Smooth muscle cell (in vitro differentiated cells): ENCODE measurements at regions not wholly inside any gene's neighbourhood (a gene's known extent, or its start where the extent isn't known, plus 50 kb on each side); places are given as distances from the start of the nearest gene placed in this dataset.

ENCODE experiments used
- DNase-seq: peaks from one replicate; lab custom pipeline; 2025; ENCODE audit not compliant: unreplicated experiment; lab: John Stamatoyannopoulos, UW
- H2AFZ ChIP-seq: fragments of 200-600 bp; sonication (generic); 2 replicates; pipeline ENCODE4 v1.6.0; 2016; ENCODE audit warnings: antibody characterized with exemption, low read depth, mild to moderate bottlenecking
- H3F3A ChIP-seq: fragments of 200-600 bp; sonication (generic); 2 replicates; pipeline ENCODE4 v1.6.0; 2017; ENCODE audit warnings: antibody characterized with exemption, low read depth
- H3K27ac ChIP-seq: fragments of 200-600 bp; sonication (generic); 2 replicates; pipeline ENCODE4 v1.5.1; 2016; ENCODE audit warnings: low read depth, mild to moderate bottlenecking
- H3K27me3 ChIP-seq: fragments of 200-600 bp; sonication (generic); 2 replicates; pipeline ENCODE4 v1.6.1; 2016; ENCODE audit warnings: low read depth, mild to moderate bottlenecking
- H3K36me3 ChIP-seq: fragments of 200-600 bp; sonication (generic); 2 replicates; pipeline ENCODE4 v1.5.1; 2016; ENCODE audit warnings: low read depth
- H3K4me1 ChIP-seq: fragments of 200-600 bp; sonication (generic); 2 replicates; pipeline ENCODE4 v1.5.1; 2016; ENCODE audit warnings: low read depth
- H3K4me2 ChIP-seq: fragments of 200-600 bp; sonication (generic); 2 replicates; pipeline ENCODE4 v1.6.0; 2016; ENCODE audit warnings: mild to moderate bottlenecking
- H3K4me3 ChIP-seq: fragments of 200-600 bp; sonication (generic); 2 replicates; pipeline ENCODE4 v1.5.1; 2016; ENCODE audit warnings: mild to moderate bottlenecking
- H3K79me2 ChIP-seq: fragments of 200-600 bp; sonication (generic); 2 replicates; pipeline ENCODE4 v1.6.0; 2016; ENCODE audit warnings: low read depth, mild to moderate bottlenecking
- H3K9ac ChIP-seq: fragments of 200-600 bp; sonication (generic); 2 replicates; pipeline ENCODE4 v1.6.0; 2016; ENCODE audit warnings: low read depth
- H3K9me3 ChIP-seq: fragments of 200-600 bp; sonication (generic); replicated peaks from 2 replicates; pipeline ENCODE4 v1.5.1; 2016; ENCODE audit warnings: low read depth
- H4K20me1 ChIP-seq: fragments of 200-600 bp; sonication (generic); 2 replicates; pipeline ENCODE4 v1.6.0; 2016; ENCODE audit warnings: low read depth
- CTCF ChIP-seq: fragments of 200-600 bp; sonication (generic); IDR thresholded peaks from 2 replicates; pipeline ENCODE4 v1.5.1; 2017; ENCODE audit warnings: borderline replicate concordance, mild to moderate bottlenecking, antibody characterized with exemption; ENCODE audit not compliant: insufficient read depth, poor library complexity, severe bottlenecking
- WGBS: methylation state at CpG from one replicate; pipeline ENCODE4 v1.1.7; 2016; ENCODE audit warnings: low lambda C conversion rate; 5-methylcytosine and 5-hydroxymethylcytosine counted together

GRCh38 chr13:74732736-74733385 lies 598.7 kb upstream of the KLF12 start:
- WGBS: 91% methylated on average over 8 of the region's 8 CpGs
- no peak overlapping the region for H2AFZ ChIP-seq
- H3K9ac ChIP-seq: no peak overlapping the region
- no peak overlapping the region for H3K27ac ChIP-seq
- H3K79me2 ChIP-seq: no peaks in the 10 kb centered on the region
- H4K20me1 ChIP-seq: no peaks in the 10 kb centered on the region
- DNase-seq: no peak
- H3K4me2 ChIP-seq: no peak overlapping the region
- H3K4me3 ChIP-seq: no peak overlapping the region
- H3K36me3 ChIP-seq: no peaks in the 10 kb centered on the region
- no peaks in the 10 kb centered on the region for H3K4me1 ChIP-seq
- TF ChIP-seq CTCF: no peak
- no peaks in the 10 kb centered on the region for H3K9me3 ChIP-seq
- H3F3A ChIP-seq: no peaks in the 10 kb centered on the region
- no peaks in the 10 kb centered on the region for H3K27me3 ChIP-seq

GRCh38 chr13:74731731-74732130 lies 597.5 kb upstream of the KLF12 start:
- H3K4me2 ChIP-seq: no peak overlapping the region
- H3K27me3 ChIP-seq: no peaks in the 10 kb centered on the region
- no peak overlapping the region for H3K9ac ChIP-seq
- 73% methylated on average over 5 of the region's 5 CpGs for WGBS
- no peak overlapping the region for H3K27ac ChIP-seq
- no peaks in the 10 kb centered on the region for H3K36me3 ChIP-seq
- H3K79me2 ChIP-seq: no peaks in the 10 kb centered on the region
- no peaks in the 10 kb centered on the region for H3F3A ChIP-seq
- no peaks in the 10 kb centered on the region for H4K20me1 ChIP-seq
- H3K4me1 ChIP-seq: no peaks in the 10 kb centered on the region
- no peaks in the 10 kb centered on the region for H3K9me3 ChIP-seq
- TF ChIP-seq CTCF: no peak
- DNase-seq: no peak
- no peak overlapping the region for H3K4me3 ChIP-seq
- no peak overlapping the region for H2AFZ ChIP-seq

- no peak overlapping the region for H3K4me3 ChIP-seq
- WGBS: 95% methylated on average over 9 of the region's 9 CpGs
- H4K20me1 ChIP-seq: no peaks in the 10 kb centered on the region
- no peak overlapping the region for H2AFZ ChIP-seq
- DNase-seq: no peak
- no peaks in the 10 kb centered on the region for H3K27me3 ChIP-seq
- no peaks in the 10 kb centered on the region for H3K79me2 ChIP-seq
- no peak overlapping the region for H3K27ac ChIP-seq
- no peaks in the 10 kb centered on the region for H3K4me1 ChIP-seq
- TF ChIP-seq CTCF: no peak
- H3K9ac ChIP-seq: no peak overlapping the region
- H3K4me2 ChIP-seq: no peak overlapping the region
- H3F3A ChIP-seq: no peaks in the 10 kb centered on the region
- no peaks in the 10 kb centered on the region for H3K36me3 ChIP-seq
- H3K9me3 ChIP-seq: no peaks in the 10 kb centered on the region
These were observed 596.5 kb upstream of the KLF12 start for GRCh38 chr13:74730556-74731331.
